Activated naive CD4-positive, alpha-beta T cell treated with anti-CD3 and anti-CD28 coated beads, Interleukin-2, amount 50 U/mL, for 24 hours (primary cell): ENCODE measurements at regions not wholly inside any gene's neighbourhood (a gene's known extent, or its start where the extent isn't known, plus 50 kb on each side); places are given as distances from the start of the nearest gene placed in this dataset.
"Not testable (repeated sequence)": the region's sequence is repeated elsewhere in the genome, so short reads cannot be mapped to it uniquely, and the experiment has no call there.

Experiments used
- H3K27ac Mint-ChIP-seq: one replicate; pipeline ENCODE4 v1.8.0; 2021; ENCODE audit warnings: mild to moderate bottlenecking, mixed read lengths
- H3K27me3 Mint-ChIP-seq: one replicate; pipeline ENCODE4 v1.8.0; 2021; ENCODE audit warnings: mixed read lengths
- H3K36me3 Mint-ChIP-seq: one replicate; pipeline ENCODE4 v1.8.0; 2021; ENCODE audit warnings: mixed read lengths
- H3K4me1 Mint-ChIP-seq: one replicate; pipeline ENCODE4 v1.8.0; 2021; ENCODE audit warnings: mixed read lengths
- H3K4me3 Mint-ChIP-seq: one replicate; pipeline ENCODE4 v1.8.0; 2021; ENCODE audit warnings: mild to moderate bottlenecking, mixed read lengths
- H3K9me3 Mint-ChIP-seq: one replicate; pipeline ENCODE4 v1.8.0; 2021; ENCODE audit warnings: mixed read lengths

GRCh38 chr3:87673132-87673531, 385.7 kb downstream of the CGGBP1 start:
- Mint-ChIP-seq H3K27ac (no peak overlapping the region), H3K4me1 (no peaks in the 10 kb centered on the region), H3K9me3 (no peaks in the 10 kb centered on the region), H3K4me3 (no peak overlapping the region), H3K27me3 (no peaks in the 10 kb centered on the region), H3K36me3 (no peaks in the 10 kb centered on the region)

DNA sequence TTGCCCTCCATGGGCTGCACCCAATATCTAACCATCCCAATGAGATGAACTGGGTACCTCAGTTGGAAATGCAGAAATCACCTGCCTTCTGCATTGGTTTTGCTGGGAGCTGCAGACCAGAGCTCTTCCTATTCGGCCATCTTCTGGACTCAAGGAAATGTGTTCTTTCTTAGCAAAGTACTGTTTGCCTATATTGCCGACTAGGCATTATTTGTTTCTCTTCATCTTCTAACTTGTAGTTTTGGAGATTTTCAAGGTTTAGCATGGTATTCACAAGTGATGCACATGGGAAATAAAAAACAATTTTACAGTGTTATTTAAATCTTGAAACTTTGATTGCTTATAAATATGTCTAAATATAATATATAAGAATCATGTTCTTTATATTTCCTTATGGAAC, 377.8 kb upstream of the POU1F1 start:
- no peak overlapping the region for H3K4me3 Mint-ChIP-seq

DNA sequence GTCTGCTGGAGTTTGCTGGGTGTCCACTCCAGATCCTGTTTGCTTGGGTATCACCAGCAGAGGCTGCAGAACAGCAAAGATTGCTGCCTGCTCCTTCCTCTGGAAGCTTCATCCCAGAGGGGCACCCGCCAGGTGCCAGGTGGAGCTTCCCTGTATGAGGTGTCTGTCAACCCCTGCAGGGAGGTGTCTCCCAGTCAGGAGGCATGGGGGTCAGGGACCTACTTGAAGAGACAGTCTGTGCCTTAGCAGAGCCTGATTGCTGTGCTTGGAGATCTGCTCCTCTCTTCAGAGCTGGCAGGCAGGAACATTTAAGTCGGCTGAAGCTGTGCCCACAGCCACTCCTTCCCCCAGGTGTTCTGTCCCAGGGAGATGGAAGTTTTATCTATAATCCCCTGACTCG, 376.8 kb upstream of the POU1F1 start:
- not testable (repeated sequence) for H3K27me3 Mint-ChIP-seq, H3K9me3 Mint-ChIP-seq, H3K4me3 Mint-ChIP-seq, H3K4me1 Mint-ChIP-seq, H3K27ac Mint-ChIP-seq, H3K36me3 Mint-ChIP-seq

More for the DNA sequence above, 377.8 kb upstream of the POU1F1 start:
- Mint-ChIP-seq H3K36me3 (no peaks in the 10 kb centered on the region), H3K27me3 (peaks cover 1% of the 10 kb centered on the region), H3K4me1 (no peaks in the 10 kb centered on the region), H3K9me3 (peaks cover under 1% of the 10 kb centered on the region), H3K27ac (no peak overlapping the region)

- Mint-ChIP-seq H3K27ac (no peak overlapping the region), H3K9me3 (peaks cover 2% of the 10 kb centered on the region), H3K4me3 (no peak overlapping the region), H3K36me3 (no peaks in the 10 kb centered on the region), H3K4me1 (no peaks in the 10 kb centered on the region), H3K27me3 (no peaks in the 10 kb centered on the region)
These were observed 358.0 kb upstream of the POU1F1 start for GRCh38 chr3:87634426-87634825.

DNA sequence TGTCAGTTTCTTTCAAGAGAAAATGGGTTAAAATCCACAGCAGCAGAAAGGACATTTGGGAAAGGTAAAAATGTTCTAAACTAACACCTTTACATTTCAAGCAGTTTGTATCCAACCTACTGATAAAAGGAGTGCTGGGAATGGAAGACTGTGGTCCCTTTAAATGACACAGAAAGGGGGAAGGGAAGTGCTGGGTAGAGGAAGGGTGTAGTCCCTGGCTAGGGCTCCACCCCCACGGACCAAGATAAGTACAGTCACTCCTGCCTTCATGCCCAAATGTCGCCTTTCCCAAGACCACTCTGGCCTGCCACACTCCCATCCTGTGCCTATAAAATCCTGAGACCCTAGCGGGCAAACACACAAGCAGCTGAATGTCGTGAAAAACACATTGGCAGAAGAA, 350.9 kb upstream of the POU1F1 start:
- no peak overlapping the region for H3K27ac Mint-ChIP-seq
- H3K9me3 Mint-ChIP-seq = peaks cover 6% of the 10 kb centered on the region
- H3K36me3 Mint-ChIP-seq = no peaks in the 10 kb centered on the region
- H3K4me3 Mint-ChIP-seq = no peak overlapping the region
- H3K4me1 Mint-ChIP-seq = no peaks in the 10 kb centered on the region
- no peaks in the 10 kb centered on the region for H3K27me3 Mint-ChIP-seq

- no peak overlapping the region for H3K4me3 Mint-ChIP-seq
- H3K27me3 Mint-ChIP-seq = peaks cover 3% of the 10 kb centered on the region
- no peak overlapping the region for H3K27ac Mint-ChIP-seq
- H3K4me1 Mint-ChIP-seq = no peaks in the 10 kb centered on the region
- H3K9me3 Mint-ChIP-seq = peaks cover 6% of the 10 kb centered on the region
- no peaks in the 10 kb centered on the region for H3K36me3 Mint-ChIP-seq
These were observed 350.2 kb upstream of the POU1F1 start for GRCh38 chr3:87626546-87626945.

DNA sequence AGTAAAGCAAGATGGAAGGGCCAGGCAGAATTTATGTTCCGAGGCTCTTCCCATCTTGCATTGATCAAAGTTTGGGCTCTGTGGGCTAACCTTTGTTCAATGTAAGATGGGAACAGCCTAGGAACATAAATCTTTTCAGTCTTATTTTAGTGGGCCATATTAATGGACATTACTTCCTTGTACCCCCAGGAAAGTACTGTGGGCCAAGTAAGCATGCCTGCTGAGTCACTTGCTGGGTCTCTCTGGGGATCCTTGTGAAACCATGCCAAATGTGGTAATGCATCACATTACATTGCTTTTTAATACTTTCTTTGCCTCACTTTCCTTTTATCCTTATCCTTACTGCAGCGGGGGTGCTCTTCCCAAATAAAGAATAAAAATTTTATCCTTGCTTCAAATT, 349.5 kb upstream of the POU1F1 start:
- Mint-ChIP-seq H3K4me1 (no peaks in the 10 kb centered on the region), H3K9me3 (peaks cover 6% of the 10 kb centered on the region), H3K27ac (no peak overlapping the region), H3K36me3 (no peaks in the 10 kb centered on the region), H3K27me3 (peaks cover 3% of the 10 kb centered on the region), H3K4me3 (no peak overlapping the region)

DNA sequence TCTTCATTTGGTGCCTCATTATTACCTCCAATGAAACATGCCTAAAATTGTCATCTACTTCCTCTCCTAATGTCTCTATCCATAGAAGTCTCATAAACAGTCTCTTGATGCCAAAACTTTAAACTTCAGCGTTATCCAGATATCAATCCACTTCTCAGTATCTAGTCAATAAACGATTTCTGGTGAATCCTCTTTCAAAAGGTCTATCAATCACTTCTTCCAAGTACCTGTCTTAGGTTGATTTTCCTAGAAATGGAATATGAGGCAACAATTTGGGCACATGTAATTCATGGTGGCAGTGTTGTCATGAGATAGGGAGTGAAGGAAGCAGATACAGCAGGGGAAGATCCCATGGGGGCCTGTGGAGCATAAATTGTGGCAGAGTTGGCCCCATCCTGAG, 348.5 kb upstream of the POU1F1 start:
- Mint-ChIP-seq H3K36me3 (no peaks in the 10 kb centered on the region), H3K27me3 (peaks cover 3% of the 10 kb centered on the region), H3K4me3 (no peak overlapping the region), H3K9me3 (peaks cover 6% of the 10 kb centered on the region), H3K4me1 (no peaks in the 10 kb centered on the region), H3K27ac (no peak overlapping the region)

DNA sequence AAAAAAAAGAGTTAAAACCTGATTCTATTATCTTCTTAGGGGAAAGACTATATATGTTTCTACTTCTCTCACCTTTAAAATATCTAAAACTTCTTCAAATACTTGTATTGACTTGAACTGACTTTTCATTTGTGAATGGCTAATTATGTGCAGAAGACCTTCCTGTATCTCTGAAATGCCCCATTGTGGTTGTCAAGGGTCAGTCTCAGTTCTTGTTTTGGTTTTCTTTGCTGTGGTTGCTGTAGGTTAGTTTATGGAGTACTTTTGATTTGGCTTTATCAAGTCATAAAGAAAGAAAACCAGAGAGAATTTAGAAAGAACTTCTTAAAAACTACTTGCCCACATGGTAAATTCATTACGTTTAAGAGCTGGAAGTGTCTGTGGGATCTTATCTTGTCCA, 345.3 kb upstream of the POU1F1 start:
- H3K4me1 Mint-ChIP-seq = no peaks in the 10 kb centered on the region
- H3K4me3 Mint-ChIP-seq = no peak overlapping the region
- H3K36me3 Mint-ChIP-seq = peaks cover 1% of the 10 kb centered on the region
- peaks cover 3% of the 10 kb centered on the region for H3K27me3 Mint-ChIP-seq
- no peak overlapping the region for H3K27ac Mint-ChIP-seq
- H3K9me3 Mint-ChIP-seq = peaks cover 4% of the 10 kb centered on the region

DNA sequence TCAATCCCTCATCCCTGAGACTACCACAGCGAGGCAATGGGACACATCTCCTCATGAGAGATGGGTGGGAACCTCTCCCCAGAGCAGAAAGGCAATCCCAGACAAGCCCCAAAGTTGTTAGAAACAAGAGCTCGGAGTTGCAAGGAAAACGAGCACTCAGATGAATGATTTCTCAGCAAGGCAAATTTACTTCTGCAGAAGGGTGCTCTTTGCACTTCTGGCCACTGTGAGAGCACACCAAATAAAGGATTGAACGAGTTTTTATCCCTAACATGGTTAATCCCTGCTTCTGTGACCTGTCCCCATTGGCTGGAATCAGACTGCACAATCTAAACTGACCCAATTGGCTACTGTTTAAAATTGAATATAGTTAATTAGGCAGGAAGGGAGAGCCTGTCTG, 339.1 kb upstream of the POU1F1 start:
- Mint-ChIP-seq H3K4me3 (no peak overlapping the region), H3K27ac (no peak overlapping the region), H3K9me3 (peaks cover 25% of the 10 kb centered on the region)

GRCh38 chr3:87614998-87615397, 338.6 kb upstream of the POU1F1 start:
- H3K27ac Mint-ChIP-seq = no peak overlapping the region
- H3K36me3 Mint-ChIP-seq = peaks cover 1% of the 10 kb centered on the region
- peaks cover 25% of the 10 kb centered on the region for H3K9me3 Mint-ChIP-seq
- H3K4me1 Mint-ChIP-seq = no peaks in the 10 kb centered on the region
- H3K4me3 Mint-ChIP-seq = no peak overlapping the region
- no peaks in the 10 kb centered on the region for H3K27me3 Mint-ChIP-seq

More for the DNA sequence above, 339.1 kb upstream of the POU1F1 start:
- Mint-ChIP-seq H3K4me1 (no peaks in the 10 kb centered on the region), H3K36me3 (peaks cover 1% of the 10 kb centered on the region), H3K27me3 (no peaks in the 10 kb centered on the region)

DNA sequence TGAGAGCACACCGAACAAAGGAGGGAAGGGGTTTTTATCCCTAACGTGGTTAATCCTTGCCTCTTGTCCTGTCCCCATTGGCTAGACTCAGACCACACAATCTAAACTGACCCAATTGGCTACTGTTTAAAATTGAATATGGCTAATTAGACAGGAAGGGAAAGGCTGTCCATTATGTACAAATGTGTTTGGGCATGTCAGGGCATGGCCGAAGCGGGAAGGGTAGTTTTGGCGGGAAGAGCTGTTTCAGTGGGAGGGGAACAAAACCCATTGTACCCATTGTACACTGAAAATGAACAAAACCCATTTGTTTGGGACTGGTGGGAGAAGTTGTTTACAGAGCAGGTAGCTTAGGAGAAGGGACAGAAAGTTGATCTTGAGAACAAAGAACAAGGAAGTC, 330.9 kb upstream of the POU1F1 start:
- no peaks in the 10 kb centered on the region for H3K4me1 Mint-ChIP-seq
- H3K9me3 Mint-ChIP-seq = peaks cover 9% of the 10 kb centered on the region
- H3K4me3 Mint-ChIP-seq = no peak overlapping the region
- no peaks in the 10 kb centered on the region for H3K36me3 Mint-ChIP-seq
- no peak overlapping the region for H3K27ac Mint-ChIP-seq
- H3K27me3 Mint-ChIP-seq = no peaks in the 10 kb centered on the region

GRCh38 chr3:87595798-87596197, 319.4 kb upstream of the POU1F1 start:
- no peaks in the 10 kb centered on the region for H3K36me3 Mint-ChIP-seq
- H3K4me1 Mint-ChIP-seq = no peaks in the 10 kb centered on the region
- H3K9me3 Mint-ChIP-seq = peaks cover 18% of the 10 kb centered on the region
- no peak overlapping the region for H3K4me3 Mint-ChIP-seq
- peaks cover 1% of the 10 kb centered on the region for H3K27me3 Mint-ChIP-seq
- H3K27ac Mint-ChIP-seq = no peak overlapping the region

DNA sequence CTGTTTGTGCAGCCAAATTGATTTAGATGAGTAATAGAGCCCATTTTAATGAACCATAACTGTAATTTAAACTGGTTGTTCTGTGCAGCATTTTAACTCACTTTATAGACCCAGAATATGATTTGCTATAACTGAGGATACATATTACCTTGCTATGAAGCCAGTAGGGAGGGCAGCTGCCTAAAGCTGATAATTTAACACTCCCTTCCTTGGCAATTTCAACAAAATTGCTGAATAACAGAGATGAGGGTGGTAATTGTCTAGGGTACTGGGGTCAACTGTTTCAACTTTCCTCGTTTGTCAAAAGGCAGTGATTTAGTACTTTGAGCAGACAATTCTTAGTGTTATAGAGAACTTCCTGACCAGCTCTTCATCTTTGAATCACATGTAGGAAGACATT, 304.9 kb upstream of the POU1F1 start:
- Mint-ChIP-seq H3K27ac (no peak overlapping the region), H3K36me3 (no peaks in the 10 kb centered on the region), H3K4me1 (no peaks in the 10 kb centered on the region), H3K9me3 (no peaks in the 10 kb centered on the region), H3K27me3 (no peaks in the 10 kb centered on the region), H3K4me3 (no peak overlapping the region)

DNA sequence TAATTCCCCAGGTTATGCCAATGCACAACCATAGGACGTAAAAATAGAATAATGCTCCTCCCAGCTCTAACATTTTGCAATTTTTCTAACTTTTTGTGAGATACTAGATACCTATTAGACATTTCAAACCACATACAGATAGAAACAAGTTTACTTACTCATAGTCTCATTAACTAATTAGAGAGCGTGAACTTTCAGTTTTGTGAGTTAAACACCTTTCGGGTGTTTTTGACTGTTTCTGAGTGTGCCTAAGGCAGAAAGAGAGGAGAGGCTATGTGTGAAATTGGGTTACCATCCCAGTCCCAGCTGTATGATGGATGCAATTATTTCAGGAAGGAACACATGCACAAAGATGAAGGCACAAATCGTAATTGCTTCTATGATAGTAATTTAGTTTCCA, 300.4 kb upstream of the POU1F1 start:
- no peak overlapping the region for H3K4me3 Mint-ChIP-seq
- H3K9me3 Mint-ChIP-seq = no peaks in the 10 kb centered on the region
- H3K27ac Mint-ChIP-seq = no peak overlapping the region
- H3K27me3 Mint-ChIP-seq = no peaks in the 10 kb centered on the region
- H3K36me3 Mint-ChIP-seq = no peaks in the 10 kb centered on the region
- H3K4me1 Mint-ChIP-seq = no peaks in the 10 kb centered on the region

- Mint-ChIP-seq H3K36me3 (no peaks in the 10 kb centered on the region), H3K4me3 (no peak overlapping the region), H3K4me1 (no peaks in the 10 kb centered on the region), H3K27me3 (no peaks in the 10 kb centered on the region), H3K27ac (no peak overlapping the region), H3K9me3 (no peaks in the 10 kb centered on the region)
These were observed 299.2 kb upstream of the POU1F1 start for GRCh38 chr3:87575550-87575949.

DNA sequence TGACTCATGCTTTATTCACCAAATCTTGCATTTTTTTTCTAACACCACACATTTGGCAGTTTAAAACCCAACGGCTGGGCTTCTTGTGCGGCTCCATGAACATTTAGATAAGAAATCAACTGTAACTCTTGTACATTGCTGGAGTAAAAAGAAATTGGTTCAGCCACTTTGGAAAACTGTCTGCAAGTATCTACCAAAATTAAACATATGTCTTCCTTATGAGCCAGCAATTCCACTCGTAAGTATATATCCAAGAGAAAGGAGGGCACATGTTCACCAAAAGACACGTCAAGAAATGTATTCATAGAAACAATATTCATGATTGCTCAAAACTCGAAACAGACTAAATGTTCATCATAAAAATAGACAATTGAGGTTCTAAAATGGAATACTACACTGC, 291.9 kb upstream of the POU1F1 start:
- Mint-ChIP-seq H3K9me3 (no peaks in the 10 kb centered on the region), H3K4me3 (no peak overlapping the region), H3K36me3 (no peaks in the 10 kb centered on the region), H3K27ac (no peak overlapping the region), H3K4me1 (no peaks in the 10 kb centered on the region), H3K27me3 (no peaks in the 10 kb centered on the region)
